ENCODE measurements at regions not wholly inside any gene's neighbourhood (a gene's known extent, or its start where the extent isn't known, plus 50 kb on each side); places are given as distances from the start of the nearest gene placed in this dataset.

DNA sequence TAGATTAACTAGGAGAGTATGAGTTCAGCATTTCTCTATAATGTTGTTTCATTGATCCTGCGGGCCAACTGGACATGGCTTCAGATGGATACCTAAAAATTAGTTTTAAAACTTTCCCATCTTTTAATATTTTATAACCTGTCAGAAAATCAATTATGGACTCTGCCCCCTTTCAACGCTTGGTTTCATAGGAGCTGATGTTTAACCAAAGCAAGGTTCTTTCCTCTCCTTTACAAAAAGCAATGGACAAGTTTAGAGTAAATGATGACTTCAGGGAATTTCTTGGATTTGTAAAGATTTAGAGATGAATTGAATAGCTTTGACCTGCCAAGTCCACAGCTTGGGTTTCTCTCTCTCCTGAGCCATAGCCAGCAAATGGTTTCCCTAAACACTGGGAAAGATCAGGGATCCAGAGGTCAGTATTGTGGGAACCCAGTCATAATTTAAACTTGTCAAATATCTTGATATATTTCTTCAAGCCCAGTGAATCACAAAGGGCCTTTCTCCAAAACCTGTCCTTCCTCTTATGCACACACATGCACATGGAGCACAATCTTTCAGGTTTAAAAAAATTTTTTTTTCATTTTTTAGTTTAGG, 177.1 kb downstream of the EVX1 start:
- Histone ChIP-seq H3K4me1 (no peaks in the 10 kb centered on the region), H3F3A (ENCODE audit: low read depth) (no peaks in the 10 kb centered on the region), H3K27ac (no peak overlapping the region), H3K9ac (no peak overlapping the region), H3K36me3 (no peaks in the 10 kb centered on the region), H4K20me1 (ENCODE audit: low read depth) (no peaks in the 10 kb centered on the region), H3K4me3 (no peak overlapping the region), H3K79me2 (ENCODE audit: low read depth) (no peaks in the 10 kb centered on the region), H3K27me3 (no peaks in the 10 kb centered on the region), H3K4me2 (no peak overlapping the region), H3K9me3 (ENCODE audit: low read depth) (no peaks in the 10 kb centered on the region), H2AFZ (replicated peaks) (no peak overlapping the region)
- Mint-ChIP-seq H3K27ac (no peak overlapping the region), H3K9me3 (no peaks in the 10 kb centered on the region), H3K4me1 (peaks cover under 1% of the 10 kb centered on the region), H3K27me3 (ENCODE audit: insufficient read depth, low read depth) (peaks cover 13% of the 10 kb centered on the region), H3K36me3 (no peaks in the 10 kb centered on the region), H3K4me3 (no peak overlapping the region)
- TF ChIP-seq EZH2 (IDR thresholded peaks at IDR 0.05) (no peak), EZH2phosphoT487 (IDR thresholded peaks at IDR 0.05) (no peak)
- TF ChIP-seq, protein P1, sequence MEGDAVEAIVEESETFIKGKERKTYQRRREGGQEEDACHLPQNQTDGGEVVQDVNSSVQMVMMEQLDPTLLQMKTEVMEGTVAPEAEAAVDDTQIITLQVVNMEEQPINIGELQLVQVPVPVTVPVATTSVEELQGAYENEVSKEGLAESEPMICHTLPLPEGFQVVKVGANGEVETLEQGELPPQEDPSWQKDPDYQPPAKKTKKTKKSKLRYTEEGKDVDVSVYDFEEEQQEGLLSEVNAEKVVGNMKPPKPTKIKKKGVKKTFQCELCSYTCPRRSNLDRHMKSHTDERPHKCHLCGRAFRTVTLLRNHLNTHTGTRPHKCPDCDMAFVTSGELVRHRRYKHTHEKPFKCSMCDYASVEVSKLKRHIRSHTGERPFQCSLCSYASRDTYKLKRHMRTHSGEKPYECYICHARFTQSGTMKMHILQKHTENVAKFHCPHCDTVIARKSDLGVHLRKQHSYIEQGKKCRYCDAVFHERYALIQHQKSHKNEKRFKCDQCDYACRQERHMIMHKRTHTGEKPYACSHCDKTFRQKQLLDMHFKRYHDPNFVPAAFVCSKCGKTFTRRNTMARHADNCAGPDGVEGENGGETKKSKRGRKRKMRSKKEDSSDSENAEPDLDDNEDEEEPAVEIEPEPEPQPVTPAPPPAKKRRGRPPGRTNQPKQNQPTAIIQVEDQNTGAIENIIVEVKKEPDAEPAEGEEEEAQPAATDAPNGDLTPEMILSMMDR (IDR thresholded peaks at IDR 0.05), result no peak
- no peak for DNase-seq (ENCODE audit: low spot score)

DNA sequence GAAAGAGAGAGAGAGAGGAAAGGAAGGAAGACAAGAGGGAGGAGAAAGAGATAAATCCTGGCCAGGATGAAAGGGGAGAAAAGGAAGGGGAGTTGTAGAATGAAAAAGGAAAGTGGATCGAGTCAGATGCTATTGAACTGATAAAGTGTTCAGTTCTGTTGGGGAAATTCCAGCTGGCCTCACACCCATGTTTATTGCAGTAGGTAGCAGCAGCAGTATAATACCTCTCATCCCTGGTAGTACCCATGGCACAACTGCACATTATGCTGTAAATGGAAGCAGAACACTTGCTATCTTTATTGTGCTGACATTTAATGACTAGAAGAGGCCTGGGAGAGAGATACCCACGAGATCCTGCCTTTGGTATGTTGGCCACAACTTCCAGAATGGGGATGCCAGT, 178.1 kb downstream of the EVX1 start:
- Histone ChIP-seq H3K79me2 (ENCODE audit: low read depth) (no peaks in the 10 kb centered on the region), H3K36me3 (no peaks in the 10 kb centered on the region), H3K4me3 (no peak overlapping the region), H3K4me2 (no peak overlapping the region), H4K20me1 (ENCODE audit: low read depth) (no peaks in the 10 kb centered on the region), H2AFZ (replicated peaks) (no peak overlapping the region), H3K4me1 (no peaks in the 10 kb centered on the region), H3K9ac (no peak overlapping the region), H3K27ac (no peak overlapping the region), H3K9me3 (ENCODE audit: low read depth) (no peaks in the 10 kb centered on the region), H3F3A (ENCODE audit: low read depth) (no peaks in the 10 kb centered on the region), H3K27me3 (no peaks in the 10 kb centered on the region)
- peaks cover 14% of the 10 kb centered on the region for H3K27me3 Mint-ChIP-seq (ENCODE audit: insufficient read depth, low read depth)
- no peaks in the 10 kb centered on the region for H3K9me3 Mint-ChIP-seq
- no peaks in the 10 kb centered on the region for H3K4me1 Mint-ChIP-seq
- DNase-seq (ENCODE audit: low spot score), result no peak
- no peak overlapping the region for H3K4me3 Mint-ChIP-seq
- H3K36me3 Mint-ChIP-seq, result no peaks in the 10 kb centered on the region
- H3K27ac Mint-ChIP-seq, result no peak overlapping the region
- no peak for TF ChIP-seq EZH2 (IDR thresholded peaks at IDR 0.05)
- TF ChIP-seq, protein P1 (IDR thresholded peaks at IDR 0.05), result no peak
- TF ChIP-seq EZH2phosphoT487 (IDR thresholded peaks at IDR 0.05), result no peak

- no peaks in the 10 kb centered on the region for H3K27me3 ChIP-seq
- Mint-ChIP-seq H3K9me3 (no peaks in the 10 kb centered on the region), H3K27ac (no peak overlapping the region), H3K4me1 (no peaks in the 10 kb centered on the region), H3K4me3 (no peak overlapping the region), H3K36me3 (no peaks in the 10 kb centered on the region), H3K27me3 (ENCODE audit: insufficient read depth, low read depth) (peaks cover 12% of the 10 kb centered on the region)
- no peaks in the 10 kb centered on the region for H3K79me2 ChIP-seq (ENCODE audit: low read depth)
- no peak overlapping the region for H2AFZ ChIP-seq (replicated peaks)
- H3K4me3 ChIP-seq, result no peak overlapping the region
- no peaks in the 10 kb centered on the region for H3K4me1 ChIP-seq
- no peak overlapping the region for H3K9ac ChIP-seq
- DNase-seq (ENCODE audit: low spot score), result no peak
- no peaks in the 10 kb centered on the region for H3F3A ChIP-seq (ENCODE audit: low read depth)
- no peak overlapping the region for H3K27ac ChIP-seq
- no peak overlapping the region for H3K4me2 ChIP-seq
- TF ChIP-seq EZH2 (IDR thresholded peaks at IDR 0.05) (no peak), EZH2phosphoT487 (IDR thresholded peaks at IDR 0.05) (no peak)
- TF ChIP-seq, protein P1 (IDR thresholded peaks at IDR 0.05), result no peak
- H4K20me1 ChIP-seq (ENCODE audit: low read depth), result no peaks in the 10 kb centered on the region
- H3K9me3 ChIP-seq (ENCODE audit: low read depth), result no peaks in the 10 kb centered on the region
- H3K36me3 ChIP-seq, result no peaks in the 10 kb centered on the region
These were observed 180.7 kb downstream of the EVX1 start for GRCh38 chr7:27423290-27423689.

All from neural progenitor cell (in vitro differentiated cells).